ENCODE measurements at regions not wholly inside any gene's neighbourhood (a gene's known extent, or its start where the extent isn't known, plus 50 kb on each side); places are given as distances from the start of the nearest gene placed in this dataset.

DNA sequence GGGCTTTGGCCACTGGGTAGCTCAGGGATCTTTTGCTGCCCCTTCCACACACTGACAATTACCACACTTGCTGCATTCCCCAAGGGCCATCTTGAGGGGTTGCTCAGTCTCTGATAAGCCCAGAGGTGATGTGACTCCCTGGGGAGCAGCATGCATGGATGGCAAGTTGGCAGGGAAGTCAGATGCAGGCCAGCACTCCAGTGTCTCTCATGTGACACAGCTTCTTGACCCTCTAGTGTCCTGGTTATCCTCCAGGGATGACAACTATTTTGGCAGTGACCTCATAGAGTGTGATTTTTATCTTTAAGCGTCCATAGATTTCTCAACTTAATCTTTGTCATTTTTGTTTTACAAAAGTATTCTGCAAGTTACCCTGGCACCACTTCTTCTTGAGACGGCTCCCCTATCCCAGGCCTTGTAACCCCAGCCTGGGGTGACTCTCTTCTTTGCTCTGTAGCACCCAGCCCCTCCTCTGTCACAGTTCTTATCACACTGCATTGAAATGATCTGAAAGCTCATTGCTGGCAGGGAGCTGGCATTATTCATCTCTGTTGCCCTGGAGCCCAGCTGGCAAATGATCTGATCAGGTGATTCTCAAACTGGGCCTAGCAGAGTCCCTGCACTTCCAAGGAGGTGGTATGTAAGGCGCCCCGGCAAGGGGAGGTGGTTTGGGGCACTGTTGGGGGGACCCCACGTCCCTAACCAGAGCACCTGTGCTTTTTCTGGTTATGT lies 72.6 kb downstream of the TENT5C start:
- Mint-ChIP-seq H3K36me3 (ENCODE audit: low read depth) (no peaks in the 10 kb centered on the region), H3K4me3 (no peak overlapping the region), H3K27ac (no peak overlapping the region), H3K27me3 (no peaks in the 10 kb centered on the region), H3K4me1 (peaks cover 22% of the 10 kb centered on the region), H3K9me3 (no peaks in the 10 kb centered on the region)
- no peak for ATAC-seq (ENCODE audit: low read depth)
- ChIA-PET CTCF (no interaction called here), POLR2A (interaction anchor here (1.0 to 38.9 kb wide), 2 partner anchors 24 to 54 kb away, joined by 8 to 1269 read pairs; partner anchors contain the start of gene TENT5C)
- TF ChIP-seq, protein P1, sequence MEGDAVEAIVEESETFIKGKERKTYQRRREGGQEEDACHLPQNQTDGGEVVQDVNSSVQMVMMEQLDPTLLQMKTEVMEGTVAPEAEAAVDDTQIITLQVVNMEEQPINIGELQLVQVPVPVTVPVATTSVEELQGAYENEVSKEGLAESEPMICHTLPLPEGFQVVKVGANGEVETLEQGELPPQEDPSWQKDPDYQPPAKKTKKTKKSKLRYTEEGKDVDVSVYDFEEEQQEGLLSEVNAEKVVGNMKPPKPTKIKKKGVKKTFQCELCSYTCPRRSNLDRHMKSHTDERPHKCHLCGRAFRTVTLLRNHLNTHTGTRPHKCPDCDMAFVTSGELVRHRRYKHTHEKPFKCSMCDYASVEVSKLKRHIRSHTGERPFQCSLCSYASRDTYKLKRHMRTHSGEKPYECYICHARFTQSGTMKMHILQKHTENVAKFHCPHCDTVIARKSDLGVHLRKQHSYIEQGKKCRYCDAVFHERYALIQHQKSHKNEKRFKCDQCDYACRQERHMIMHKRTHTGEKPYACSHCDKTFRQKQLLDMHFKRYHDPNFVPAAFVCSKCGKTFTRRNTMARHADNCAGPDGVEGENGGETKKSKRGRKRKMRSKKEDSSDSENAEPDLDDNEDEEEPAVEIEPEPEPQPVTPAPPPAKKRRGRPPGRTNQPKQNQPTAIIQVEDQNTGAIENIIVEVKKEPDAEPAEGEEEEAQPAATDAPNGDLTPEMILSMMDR (IDR thresholded peaks at IDR 0.05) = no peak
- DNase-seq = no peak
- intact Hi-C loops (cut with micrococcal nuclease) = loop anchor here (10.0 kb wide), 1 partner anchor 216 kb away; no protein-coding TSS in a partner anchor

GRCh38 chr1:117679299-117679698 lies 73.5 kb downstream of the TENT5C start:
- no peaks in the 10 kb centered on the region for H3K9me3 Mint-ChIP-seq
- CTCF ChIA-PET = interaction anchor here (1.7 to 2.5 kb wide), 2 partner anchors 145 to 167 kb away, joined by 4 to 9 read pairs; no protein-coding TSS in a partner anchor
- no peak overlapping the region for H3K4me3 Mint-ChIP-seq
- intact Hi-C loops (cut with micrococcal nuclease) = loop anchor here (10.0 kb wide), 1 partner anchor 216 kb away; no protein-coding TSS in a partner anchor
- no peak overlapping the region for H3K27ac Mint-ChIP-seq
- no peaks in the 10 kb centered on the region for H3K36me3 Mint-ChIP-seq (ENCODE audit: low read depth)
- peaks cover 16% of the 10 kb centered on the region for H3K4me1 Mint-ChIP-seq
- TF ChIP-seq, protein P1 (IDR thresholded peaks at IDR 0.05) = no peak
- DNase-seq (no peak), ATAC-seq (ENCODE audit: low read depth) (no peak)
- H3K27me3 Mint-ChIP-seq = no peaks in the 10 kb centered on the region
- POLR2A ChIA-PET = no interaction called here

- H3K9me3 Mint-ChIP-seq = no peaks in the 10 kb centered on the region
- intact Hi-C loops (cut with micrococcal nuclease) = loop anchor here (10.0 kb wide), 1 partner anchor 215 kb away; no protein-coding TSS in a partner anchor
- TF ChIP-seq, protein P1 (IDR thresholded peaks at IDR 0.05) = no peak
- POLR2A ChIA-PET = no interaction called here
- H3K27ac Mint-ChIP-seq = no peak overlapping the region
- no peak overlapping the region for H3K4me3 Mint-ChIP-seq
- ATAC-seq (ENCODE audit: low read depth) = no peak
- H3K4me1 Mint-ChIP-seq = peaks cover 12% of the 10 kb centered on the region
- H3K36me3 Mint-ChIP-seq (ENCODE audit: low read depth) = no peaks in the 10 kb centered on the region
- CTCF ChIA-PET = interaction anchor here (1.7 to 2.5 kb wide), 2 partner anchors 145 to 167 kb away, joined by 4 to 9 read pairs; no protein-coding TSS in a partner anchor
- no peaks in the 10 kb centered on the region for H3K27me3 Mint-ChIP-seq
- DNase-seq = no peak
Measured at GRCh38 chr1:117679868-117680267, 74.0 kb downstream of the TENT5C start.

DNA sequence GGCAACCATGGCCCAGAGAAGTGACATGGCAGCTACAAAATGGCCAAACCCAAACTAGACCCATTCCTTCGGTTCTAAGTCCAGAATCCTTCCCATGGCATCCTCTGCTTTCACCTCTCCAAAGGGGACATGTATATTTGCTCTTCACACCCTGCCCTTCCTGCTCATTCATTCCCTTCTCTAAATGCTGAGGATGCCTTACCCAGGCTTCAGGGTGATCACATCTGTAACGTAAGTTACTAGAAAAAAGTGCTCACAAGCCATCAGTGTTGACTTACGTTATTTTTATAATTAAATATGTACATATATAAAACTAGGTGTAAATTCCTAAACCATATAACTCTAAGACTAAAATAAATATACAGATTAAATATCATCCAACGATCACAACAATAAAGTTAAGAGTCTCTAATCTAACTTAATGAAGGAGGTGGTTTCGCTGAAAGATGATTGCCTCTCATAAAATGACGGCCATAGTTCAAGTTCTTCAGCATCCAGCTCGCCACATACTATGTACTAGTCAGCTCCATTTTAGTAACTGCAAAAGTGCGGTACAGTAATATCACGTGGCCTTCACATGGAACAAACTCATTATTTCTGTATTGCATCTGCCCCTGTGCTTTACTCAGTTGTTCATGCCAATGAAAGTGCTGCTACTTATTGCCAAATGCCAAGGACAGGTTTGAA lies 74.6 kb downstream of the TENT5C start:
- no peak overlapping the region for H3K4me3 Mint-ChIP-seq
- no peak for DNase-seq
- intact Hi-C loops (cut with micrococcal nuclease) = no loop called here
- H3K27me3 Mint-ChIP-seq = peaks cover under 1% of the 10 kb centered on the region
- H3K9me3 Mint-ChIP-seq = no peaks in the 10 kb centered on the region
- H3K36me3 Mint-ChIP-seq (ENCODE audit: low read depth) = no peaks in the 10 kb centered on the region
- ChIA-PET POLR2A (no interaction called here), CTCF (interaction anchor here (1.7 to 2.5 kb wide), 2 partner anchors 146 to 168 kb away, joined by 4 to 9 read pairs; no protein-coding TSS in a partner anchor)
- peaks cover 12% of the 10 kb centered on the region for H3K4me1 Mint-ChIP-seq
- no peak for ATAC-seq (ENCODE audit: low read depth)
- TF ChIP-seq, protein P1 (IDR thresholded peaks at IDR 0.05) = no peak
- no peak overlapping the region for H3K27ac Mint-ChIP-seq

Data from activated B cell treated with CpG ODN at 0.5 μM for 24 hours (primary cell).